HCT116 (cell line): ENCODE measurements at regions not wholly inside any gene's neighbourhood (a gene's known extent, or its start where the extent isn't known, plus 50 kb on each side); places are given as distances from the start of the nearest gene placed in this dataset.

Experiments used
- CTCF ChIP-seq, 3 experiments: fragments of 200-600 bp in 1 of 3; sonication (generic) in 1 of 3; IDR thresholded peaks in 2 of 3; conservative IDR thresholded peaks in 1 of 3; 2 replicates each; pipeline ENCODE4 v1.5.1; 2012 to 2017; ENCODE audit warnings: low read depth in 2 of 3, low read length in 2 of 3, antibody characterized with exemption in 1 of 3, borderline replicate concordance in 1 of 3, control low read depth in 1 of 3, mild to moderate bottlenecking in 1 of 3, mixed read lengths in 1 of 3, mixed run types in 1 of 3, moderate library complexity in 1 of 3; ENCODE audit not compliant: insufficient read depth in 1 of 3
- EZH2phosphoT487 ChIP-seq: fragments of 200-600 bp; IDR thresholded peaks from 2 replicates; pipeline ENCODE4 v1.6.1; 2018; ENCODE audit warnings: antibody characterized with exemption, borderline replicate concordance
- POLR2A ChIP-seq: IDR thresholded peaks from 2 replicates; pipeline ENCODE4 v1.7.0; 2011; ENCODE audit warnings: borderline replicate concordance; ENCODE audit not compliant: insufficient read depth, insufficient read length; ENCODE audit errors: extremely low read depth
- POLR2AphosphoS5 ChIP-seq: IDR thresholded peaks from 2 replicates; pipeline ENCODE4 v1.6.1; 2011; ENCODE audit warnings: mild to moderate bottlenecking, low read depth, low read length, moderate library complexity
- RAD21 ChIP-seq: IDR thresholded peaks from 2 replicates; pipeline ENCODE4 v1.6.1; 2012; ENCODE audit warnings: low read depth, mild to moderate bottlenecking
- SIN3A ChIP-seq: IDR thresholded peaks from 2 replicates; pipeline ENCODE4 v1.6.1; 2012; ENCODE audit warnings: low read depth
- TF ChIP-seq, protein P1 (sequence below): IDR thresholded peaks from 2 replicates; pipeline ENCODE4 v1.6.1; 2012

DNA sequence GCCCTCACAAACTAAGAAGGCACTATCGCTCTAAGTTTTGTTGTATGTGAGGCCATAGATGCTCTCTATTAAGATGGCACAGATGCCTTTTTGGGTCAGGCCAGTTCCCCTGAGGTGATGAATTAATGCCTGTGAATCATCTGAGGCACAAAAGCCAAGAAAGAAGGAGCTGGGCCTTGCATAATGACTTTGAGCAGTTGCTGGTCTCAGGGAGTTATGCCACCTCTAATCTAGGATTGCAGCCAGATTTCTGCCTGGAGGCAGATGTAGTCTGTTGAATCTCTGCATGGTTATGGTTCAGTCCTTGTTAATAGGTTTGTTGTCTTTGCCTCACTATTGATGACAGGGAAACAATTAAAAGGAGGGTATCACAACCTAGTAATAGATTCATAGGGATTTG, 168.1 kb upstream of the CHRM3 start:
- TF ChIP-seq POLR2A: no peak
- no peak for TF ChIP-seq SIN3A
- no peak for TF ChIP-seq CTCF (IDR thresholded peaks at IDR 0.05 in 2 of 3, conservative IDR thresholded peaks at IDR 0.05 in 1 of 3; ENCODE audit: borderline replicate concordance in 1 of 3, insufficient read depth in 1 of 3, low read depth in 2 of 3, low read length in 2 of 3)
- TF ChIP-seq POLR2AphosphoS5: no peak
- TF ChIP-seq EZH2phosphoT487: no peak
- TF ChIP-seq, protein P1, sequence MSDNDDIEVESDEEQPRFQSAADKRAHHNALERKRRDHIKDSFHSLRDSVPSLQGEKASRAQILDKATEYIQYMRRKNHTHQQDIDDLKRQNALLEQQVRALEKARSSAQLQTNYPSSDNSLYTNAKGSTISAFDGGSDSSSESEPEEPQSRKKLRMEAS: no peak
- no peak for TF ChIP-seq RAD21
